Astrocyte (in vitro differentiated cells and primary cell): ENCODE measurements at regions not wholly inside any gene's neighbourhood (a gene's known extent, or its start where the extent isn't known, plus 50 kb on each side); places are given as distances from the start of the nearest gene placed in this dataset.
A peak's percentile ranks its signal among the peaks of the same experiment; 100 is the strongest.

Experiments used
- DNase-seq: peaks from one replicate; pipeline ENCODE4 v3.0.0-alpha.2; 2010; ENCODE audit warnings: low read depth
- FAIRE-seq: peaks from 2 replicates; lab custom pipeline; 2011; peaks lifted over from hg19 to GRCh38; lab: Jason Lieb, UNC
- H2AFZ ChIP-seq: 2 replicates; pipeline ENCODE4 v1.6.0; 2012; ENCODE audit warnings: low read depth, low read length, inconsistent platforms
- H3K27ac ChIP-seq: 2 replicates; pipeline ENCODE4 v1.5.1; 2011; ENCODE audit warnings: low read depth, low read length, inconsistent platforms
- H3K27me3 ChIP-seq: 2 replicates; pipeline ENCODE4 v1.6.0; 2011; ENCODE audit warnings: low read length, inconsistent platforms; ENCODE audit not compliant: insufficient read depth
- H3K36me3 ChIP-seq: 2 replicates; pipeline ENCODE4 v1.5.1; 2011; ENCODE audit warnings: low read length, inconsistent platforms; ENCODE audit not compliant: insufficient read depth
- H3K4me1 ChIP-seq: 2 replicates; pipeline ENCODE4 v1.5.1; 2011; ENCODE audit warnings: low read length, inconsistent platforms; ENCODE audit not compliant: insufficient read depth
- H3K4me2 ChIP-seq: 2 replicates; pipeline ENCODE4 v1.6.0; 2012; ENCODE audit warnings: low read length, inconsistent platforms
- H3K4me3 ChIP-seq: 2 replicates; pipeline ENCODE4 v1.5.1; 2011; ENCODE audit warnings: low read depth, mild to moderate bottlenecking, low read length, inconsistent platforms; ENCODE audit not compliant: insufficient read depth
- H3K79me2 ChIP-seq: 2 replicates; pipeline ENCODE4 v1.6.0; 2012; ENCODE audit warnings: mild to moderate bottlenecking, low read length, inconsistent platforms; ENCODE audit not compliant: insufficient read depth
- H3K9ac ChIP-seq: 2 replicates; pipeline ENCODE4 v1.6.0; 2012; ENCODE audit warnings: mild to moderate bottlenecking, low read length, inconsistent platforms
- H3K9me3 ChIP-seq: 2 replicates; pipeline ENCODE4 v1.5.1; 2012; ENCODE audit warnings: low read depth, mild to moderate bottlenecking, low read length, inconsistent platforms; ENCODE audit not compliant: insufficient read depth
- H4K20me1 ChIP-seq: 2 replicates; pipeline ENCODE4 v1.6.0; 2012; ENCODE audit warnings: low read length, inconsistent platforms; ENCODE audit not compliant: insufficient read depth
- H3K27ac Mint-ChIP-seq: one replicate; pipeline ENCODE4 v1.8.0; 2021; ENCODE audit warnings: mild to moderate bottlenecking, mixed read lengths; ENCODE audit not compliant: unreplicated experiment
- H3K27me3 Mint-ChIP-seq: one replicate; pipeline ENCODE4 v1.8.0; 2021; ENCODE audit warnings: low read depth, mixed read lengths; ENCODE audit not compliant: unreplicated experiment
- H3K36me3 Mint-ChIP-seq: one replicate; pipeline ENCODE4 v1.8.0; 2021; ENCODE audit warnings: low read depth, mixed read lengths; ENCODE audit not compliant: unreplicated experiment
- H3K4me1 Mint-ChIP-seq: one replicate; pipeline ENCODE4 v1.8.0; 2021; ENCODE audit warnings: low read depth, mixed read lengths; ENCODE audit not compliant: unreplicated experiment
- H3K4me3 Mint-ChIP-seq: one replicate; pipeline ENCODE4 v1.8.0; 2021; ENCODE audit warnings: mild to moderate bottlenecking, moderate library complexity, mixed read lengths; ENCODE audit not compliant: unreplicated experiment
- H3K9me3 Mint-ChIP-seq: one replicate; pipeline ENCODE4 v1.8.0; 2021; ENCODE audit warnings: mild to moderate bottlenecking, mixed read lengths; ENCODE audit not compliant: unreplicated experiment
- CTCF ChIP-seq: IDR thresholded peaks from 2 replicates; pipeline ENCODE4 v1.5.1; 2011; ENCODE audit warnings: low read depth, mild to moderate bottlenecking, inconsistent platforms, low read length, moderate library complexity; ENCODE audit not compliant: insufficient read depth
- EZH2 ChIP-seq: IDR thresholded peaks from 2 replicates; pipeline ENCODE4 v1.6.1; 2012; ENCODE audit warnings: mild to moderate bottlenecking, low read length, inconsistent platforms; ENCODE audit not compliant: insufficient read depth

GRCh38 chr10:58017719-58018367 is 249.9 kb downstream of the IPMK start:
- TF ChIP-seq EZH2 (no peak), CTCF (peak; percentile 22)
- Mint-ChIP-seq H3K4me1 (peaks cover 9% of the 10 kb centered on the region), H3K27ac (no peak overlapping the region), H3K36me3 (peaks cover 2% of the 10 kb centered on the region), H3K27me3 (no peaks in the 10 kb centered on the region), H3K9me3 (peaks cover 12% of the 10 kb centered on the region), H3K4me3 (no peak overlapping the region)
- no peaks in the 10 kb centered on the region for H3K9me3 ChIP-seq
- H3K27me3 ChIP-seq: no peaks in the 10 kb centered on the region
- H3K4me3 ChIP-seq: no peak overlapping the region
- H3K4me2 ChIP-seq: peak overlapping the region; percentile 24
- H3K36me3 ChIP-seq: no peaks in the 10 kb centered on the region
- FAIRE-seq (peak; percentile 82), DNase-seq (peak; percentile 96)
- H3K9ac ChIP-seq: no peak overlapping the region
- peaks cover 17% of the 10 kb centered on the region for H3K4me1 ChIP-seq
- H3K27ac ChIP-seq: peak overlapping the region; percentile 59
- H3K79me2 ChIP-seq: no peaks in the 10 kb centered on the region
- no peaks in the 10 kb centered on the region for H4K20me1 ChIP-seq
- no peak overlapping the region for H2AFZ ChIP-seq

GRCh38 chr10:58016614-58017013 is 251.1 kb downstream of the IPMK start:
- H3K4me3 ChIP-seq: no peak overlapping the region
- no peaks in the 10 kb centered on the region for H4K20me1 ChIP-seq
- H3K36me3 ChIP-seq: no peaks in the 10 kb centered on the region
- H3K36me3 Mint-ChIP-seq: peaks cover 2% of the 10 kb centered on the region
- H3K79me2 ChIP-seq: no peaks in the 10 kb centered on the region
- no peak overlapping the region for H3K9ac ChIP-seq
- H3K4me1 Mint-ChIP-seq: peaks cover 7% of the 10 kb centered on the region
- H3K27me3 ChIP-seq: no peaks in the 10 kb centered on the region
- DNase-seq (no peak), FAIRE-seq (no peak)
- peaks cover 12% of the 10 kb centered on the region for H3K9me3 Mint-ChIP-seq
- H3K27me3 Mint-ChIP-seq: no peaks in the 10 kb centered on the region
- peaks cover 13% of the 10 kb centered on the region for H3K4me1 ChIP-seq
- H3K9me3 ChIP-seq: no peaks in the 10 kb centered on the region
- TF ChIP-seq CTCF (no peak), EZH2 (no peak)
- no peak overlapping the region for H3K27ac Mint-ChIP-seq
- H2AFZ ChIP-seq: no peak overlapping the region
- H3K4me2 ChIP-seq: no peak overlapping the region
- no peak overlapping the region for H3K27ac ChIP-seq
- no peak overlapping the region for H3K4me3 Mint-ChIP-seq

DNA sequence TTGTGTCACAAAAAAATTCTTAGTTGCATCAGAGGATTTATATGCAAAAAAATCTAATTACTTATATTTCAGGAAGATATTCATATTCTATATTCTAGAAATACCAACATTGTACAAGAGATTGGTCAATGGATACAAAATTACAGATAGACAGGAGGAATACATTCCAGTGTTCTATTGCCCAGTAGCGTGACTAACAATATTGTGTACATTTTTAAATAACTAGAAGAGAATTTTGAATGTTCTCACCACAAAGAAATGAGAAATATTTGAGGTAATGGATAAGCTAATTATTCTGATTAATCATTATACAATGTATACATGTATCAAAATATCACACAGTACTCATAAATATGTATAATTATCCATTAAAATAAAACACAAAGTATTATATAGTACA is 253.3 kb downstream of the IPMK start:
- no peak overlapping the region for H3K4me3 ChIP-seq
- TF ChIP-seq CTCF (no peak), EZH2 (no peak)
- H3K9ac ChIP-seq: no peak overlapping the region
- peaks cover 7% of the 10 kb centered on the region for H3K4me1 Mint-ChIP-seq
- peaks cover 2% of the 10 kb centered on the region for H3K9me3 Mint-ChIP-seq
- no peaks in the 10 kb centered on the region for H3K27me3 Mint-ChIP-seq
- no peaks in the 10 kb centered on the region for H3K9me3 ChIP-seq
- no peaks in the 10 kb centered on the region for H3K36me3 ChIP-seq
- FAIRE-seq: no peak
- H3K36me3 Mint-ChIP-seq: no peaks in the 10 kb centered on the region
- H2AFZ ChIP-seq: no peak overlapping the region
- H4K20me1 ChIP-seq: no peaks in the 10 kb centered on the region
- H3K4me1 ChIP-seq: peaks cover 13% of the 10 kb centered on the region
- H3K27me3 ChIP-seq: no peaks in the 10 kb centered on the region
- H3K27ac ChIP-seq: no peak overlapping the region
- H3K4me3 Mint-ChIP-seq: no peak overlapping the region
- DNase-seq: no peak
- no peak overlapping the region for H3K4me2 ChIP-seq
- no peak overlapping the region for H3K27ac Mint-ChIP-seq
- no peaks in the 10 kb centered on the region for H3K79me2 ChIP-seq
